Fibroblast of upper back skin (primary cell): ENCODE measurements at regions not wholly inside any gene's neighbourhood (a gene's known extent, or its start where the extent isn't known, plus 50 kb on each side); places are given as distances from the start of the nearest gene placed in this dataset.
"Not testable (repeated sequence)": the region's sequence is repeated elsewhere in the genome, so short reads cannot be mapped to it uniquely, and the experiment has no call there.

Experiments used
- DNase-seq: peaks from one replicate; pipeline ENCODE4 v3.0.0-alpha.2; 2013

DNA sequence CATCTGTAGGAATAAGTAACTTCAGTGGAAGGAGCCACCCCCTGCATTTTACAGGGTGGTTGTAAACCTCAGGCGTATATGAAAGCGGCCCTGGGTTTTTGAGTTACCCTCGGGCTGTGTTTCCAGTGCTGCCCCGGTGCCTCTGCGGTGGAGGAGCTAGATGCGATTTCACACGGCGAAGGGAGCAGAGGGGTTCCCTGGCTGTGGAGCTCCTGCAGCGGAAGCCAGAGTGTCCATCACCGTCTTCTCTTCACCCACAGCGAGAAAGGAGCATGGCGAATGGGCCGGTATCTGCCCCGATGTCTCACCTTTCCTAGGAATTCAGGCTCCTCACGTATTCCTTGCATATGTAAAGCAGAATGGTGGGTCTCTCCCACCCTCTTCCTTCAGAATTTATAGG, 253.6 kb downstream of the THBS2 start:
- DNase-seq: no peak

DNA sequence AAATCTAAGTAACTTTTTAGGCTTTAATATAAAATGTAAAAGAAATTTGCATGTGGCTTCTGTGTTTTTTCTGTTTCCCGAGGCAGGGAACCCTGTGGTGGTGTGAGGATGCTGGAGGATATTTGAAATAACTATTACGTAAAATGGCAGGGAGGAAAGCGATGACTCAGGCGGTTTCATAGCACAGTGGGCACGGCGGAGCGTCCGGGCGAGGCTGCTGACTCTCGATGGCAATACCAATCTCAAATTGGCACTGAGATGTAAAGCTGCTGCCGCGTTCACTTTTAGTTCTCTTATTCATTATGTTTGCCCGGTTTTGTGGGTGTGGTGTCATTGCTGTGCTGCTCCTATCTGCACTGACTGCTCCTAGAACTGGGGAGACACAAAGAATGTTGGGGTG, 254.3 kb downstream of the THBS2 start:
- no peak for DNase-seq

DNA sequence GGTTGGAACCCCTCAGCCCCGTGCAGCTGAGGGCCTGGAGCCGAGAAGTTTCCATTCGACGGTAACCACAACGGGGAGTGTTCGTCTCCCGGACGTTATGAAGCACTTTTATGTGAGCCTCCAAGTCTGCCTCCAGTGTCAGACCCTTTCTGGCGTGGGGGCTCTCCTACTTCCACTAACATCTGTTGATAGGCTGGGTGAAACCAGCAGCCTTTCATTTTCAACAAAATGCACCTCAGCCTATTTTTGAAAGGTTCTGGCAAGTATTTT, 257.4 kb downstream of the THBS2 start:
- DNase-seq: no peak

DNA sequence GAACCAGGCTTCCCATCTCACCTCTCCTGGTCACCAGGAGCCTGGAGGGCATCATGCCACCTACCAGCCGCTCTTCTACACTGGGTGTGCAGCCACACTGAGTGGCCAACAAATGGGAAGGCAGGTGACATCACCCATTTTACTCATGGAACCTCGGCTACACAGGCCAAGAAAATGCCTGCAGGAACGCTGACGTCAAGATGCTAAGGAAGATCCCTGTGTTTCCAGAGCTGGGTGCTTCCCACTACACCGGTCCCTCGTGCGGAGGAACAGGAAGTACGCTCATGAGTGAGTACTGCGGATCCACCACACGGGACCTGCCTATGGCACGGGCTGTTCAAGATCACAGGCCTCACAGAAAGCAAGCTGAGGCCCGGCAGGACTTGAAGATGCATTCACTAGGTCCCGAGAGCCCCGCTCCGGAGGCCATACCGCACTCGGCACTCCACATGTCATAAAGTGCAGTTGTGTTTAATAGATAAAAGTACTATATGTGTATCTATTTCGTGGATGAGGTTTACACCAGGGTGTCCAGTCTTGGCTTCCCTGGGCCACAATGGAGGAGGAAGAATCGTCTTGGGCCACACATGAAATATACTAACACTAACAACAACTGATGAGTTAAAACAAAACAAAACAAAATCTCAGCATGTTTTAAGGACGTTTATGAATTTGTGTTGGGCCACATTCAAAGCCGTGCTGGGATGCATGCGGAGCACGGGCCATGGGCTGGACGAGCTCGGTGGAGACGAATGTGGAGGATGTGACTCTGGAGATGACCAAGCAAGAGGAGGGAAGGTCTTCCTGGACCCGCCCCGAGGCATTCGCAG, 257.9 kb downstream of the THBS2 start:
- DNase-seq: no peak

DNA sequence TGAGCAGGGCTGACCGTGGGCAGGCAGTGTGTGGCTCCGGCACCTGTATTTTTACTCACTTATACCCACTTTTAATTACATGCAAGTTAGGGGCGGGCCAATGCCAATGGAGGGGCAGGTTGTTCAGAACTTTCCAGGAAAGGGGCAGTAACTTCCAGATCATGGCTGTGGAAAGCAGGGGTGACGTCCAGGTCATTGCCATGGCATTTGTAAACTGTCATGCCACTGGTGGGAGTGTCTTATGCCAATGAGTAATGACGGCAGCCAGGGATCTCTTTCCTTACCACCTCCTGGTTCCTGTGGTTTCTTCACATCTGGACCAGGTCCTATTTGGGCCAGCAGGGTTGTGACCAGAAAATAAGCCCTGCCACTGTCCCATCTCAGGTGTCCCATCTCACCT, 258.7 kb downstream of the THBS2 start:
- DNase-seq: no peak

DNA sequence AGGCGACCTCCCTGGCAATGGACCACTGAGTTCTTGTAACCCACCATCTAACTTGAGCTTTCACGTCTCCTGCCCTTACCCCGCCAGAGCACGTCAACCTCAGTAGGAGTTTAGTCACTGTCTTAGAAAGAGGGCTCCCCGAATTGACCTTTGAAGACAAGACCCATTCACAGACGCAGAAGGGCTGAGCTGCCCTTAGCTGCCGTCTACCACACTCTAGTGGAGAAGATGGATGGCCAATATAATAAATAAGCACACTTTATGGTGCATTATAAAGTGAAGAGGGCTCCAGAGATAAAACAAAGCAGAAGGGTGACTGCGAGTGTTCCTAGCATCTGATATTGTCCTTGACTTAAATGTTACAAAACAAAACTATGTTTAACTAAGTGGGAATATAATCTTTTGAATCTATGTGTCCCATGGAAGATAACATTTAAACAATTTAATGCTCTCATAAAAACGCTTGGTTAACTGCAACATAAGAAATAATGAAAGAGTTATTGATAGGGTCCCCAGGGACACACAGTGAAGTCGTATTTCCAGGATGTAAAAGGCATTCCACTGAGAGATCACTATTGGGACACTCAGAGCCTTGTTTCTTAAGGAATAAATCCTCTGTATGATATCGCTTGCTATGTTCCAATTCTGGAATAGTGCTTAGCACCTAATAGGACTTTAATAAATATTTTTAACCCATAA, 261.1 kb downstream of the THBS2 start:
- no peak for DNase-seq

DNA sequence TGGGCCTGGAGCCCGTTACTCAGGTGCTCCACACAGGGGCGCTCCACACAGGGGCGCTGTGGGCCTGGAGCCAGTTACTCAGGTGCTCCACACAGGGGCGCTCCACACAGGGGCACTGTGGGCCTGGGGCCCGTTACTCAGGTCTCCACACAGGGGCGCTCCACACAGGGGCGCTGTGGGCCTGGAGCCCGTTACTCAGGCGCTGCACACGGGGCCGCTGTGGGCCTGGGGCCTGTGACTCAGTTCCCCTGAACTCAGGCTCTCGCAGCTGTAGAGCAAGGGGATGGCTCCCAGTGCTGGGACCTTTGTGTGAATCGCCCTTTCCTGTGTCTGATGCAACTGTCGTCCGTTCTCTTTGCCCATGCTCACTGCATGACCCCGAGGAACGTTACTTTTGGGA, 262.0 kb downstream of the THBS2 start:
- not testable (repeated sequence) for DNase-seq

DNA sequence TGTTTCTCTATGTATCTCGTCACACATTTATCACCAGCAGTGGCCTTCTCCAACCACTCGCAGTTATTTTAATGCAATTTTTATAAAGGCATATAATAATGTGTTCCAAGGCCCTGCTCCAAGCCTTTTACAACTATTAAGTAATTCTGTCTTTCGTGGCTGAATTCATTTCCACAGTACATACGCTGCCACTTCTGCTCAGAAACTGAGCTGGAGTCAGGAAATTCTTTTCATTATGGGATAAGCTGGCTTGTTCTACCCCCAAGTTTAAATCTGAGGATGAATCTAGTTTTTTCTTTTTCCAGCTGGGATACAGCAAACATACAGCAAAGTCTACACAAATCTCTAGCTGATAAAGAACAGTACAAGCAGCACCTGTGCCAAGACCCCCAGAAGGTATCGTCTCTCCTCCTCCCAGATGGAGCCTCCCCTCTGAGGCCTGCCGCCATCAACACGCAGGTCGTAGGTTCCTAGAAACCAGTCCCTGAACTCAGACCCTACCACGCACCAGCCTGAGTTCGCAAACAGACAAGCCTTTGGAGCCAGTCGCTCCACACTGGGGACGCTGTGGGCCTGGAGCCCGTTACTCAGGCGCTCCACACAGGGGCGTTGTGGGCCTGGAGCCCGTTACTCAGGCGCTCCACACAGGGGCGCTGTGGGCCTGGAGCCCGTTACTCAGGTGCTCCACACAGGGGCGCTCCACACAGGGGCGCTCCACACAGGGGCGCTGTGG, 263.5 kb downstream of the THBS2 start:
- DNase-seq: no peak

DNA sequence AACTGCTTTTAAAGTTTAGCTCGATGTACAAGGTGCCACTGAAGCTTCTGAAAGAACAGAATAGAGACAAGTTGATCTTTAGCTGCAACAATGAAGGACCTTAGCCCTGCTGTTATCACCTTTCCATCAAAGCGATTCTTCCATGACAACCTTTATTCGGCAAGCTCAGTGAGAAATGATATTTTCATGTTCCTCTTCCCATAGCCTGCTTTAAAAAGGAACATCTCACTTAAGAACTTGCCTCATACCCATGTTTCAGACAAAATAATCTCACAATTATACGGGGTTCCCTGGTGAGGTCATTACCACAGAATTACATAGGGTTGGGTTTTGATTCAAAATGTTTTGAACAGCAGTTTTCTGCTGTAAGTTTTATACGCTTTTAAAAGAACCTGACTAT, 264.2 kb downstream of the THBS2 start:
- DNase-seq: no peak

DNA sequence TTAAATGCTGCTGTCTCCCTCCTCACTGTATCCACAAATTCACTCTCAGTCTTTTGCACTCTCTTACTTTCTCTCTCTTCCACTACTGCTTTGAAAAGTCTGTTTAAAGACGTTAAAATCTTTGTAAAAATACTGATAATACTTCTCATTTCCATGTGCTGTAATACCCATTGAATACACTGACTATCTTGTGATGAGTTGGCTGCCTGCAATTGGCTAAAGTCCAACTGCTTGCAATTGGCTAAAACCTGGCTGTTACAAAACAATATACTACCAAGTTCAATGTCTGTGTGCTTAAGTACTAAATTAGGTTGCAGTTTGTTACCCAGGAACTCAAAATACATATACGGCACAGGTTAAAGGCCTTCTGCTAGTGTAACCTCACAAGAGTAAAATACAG, 264.8 kb downstream of the THBS2 start:
- peak; percentile 19 for DNase-seq

DNA sequence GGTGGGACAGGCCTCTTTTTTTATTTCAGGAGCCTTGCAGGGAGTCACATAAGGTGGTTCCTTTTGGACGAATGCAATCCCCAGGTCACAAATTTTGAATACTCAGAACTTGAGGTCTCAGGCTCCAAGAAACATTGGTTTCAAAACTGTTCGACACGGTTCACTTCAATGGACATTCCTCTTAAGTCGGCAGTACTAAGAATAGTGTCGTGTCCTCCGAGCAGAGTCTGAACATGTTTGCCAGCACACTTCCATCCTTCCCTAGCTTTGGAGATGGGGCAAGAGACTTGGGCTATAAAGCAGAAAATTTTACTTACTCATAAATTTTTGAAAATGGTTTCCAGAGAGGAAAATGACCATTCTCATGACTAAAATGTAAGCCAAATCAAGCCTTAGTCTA, 265.4 kb downstream of the THBS2 start:
- DNase-seq: no peak

DNA sequence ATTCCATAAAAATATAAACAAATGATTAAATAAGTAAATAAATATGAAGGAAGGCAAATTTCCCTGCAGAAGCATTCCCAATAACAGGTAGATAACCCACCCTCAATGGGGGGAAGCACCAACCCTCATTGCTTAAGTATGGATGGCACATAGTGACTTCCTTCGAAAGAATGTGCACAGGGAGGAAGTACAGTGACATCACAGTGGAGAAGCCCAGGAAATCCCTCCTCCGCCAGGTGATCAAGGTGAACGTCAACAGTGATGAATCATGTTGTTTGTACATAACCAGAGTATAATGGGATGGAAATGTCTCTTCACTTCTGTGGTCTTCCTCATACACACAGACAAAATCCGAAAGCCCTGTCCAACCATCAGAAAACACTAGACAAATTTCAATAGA, 267.9 kb downstream of the THBS2 start:
- DNase-seq: no peak

DNA sequence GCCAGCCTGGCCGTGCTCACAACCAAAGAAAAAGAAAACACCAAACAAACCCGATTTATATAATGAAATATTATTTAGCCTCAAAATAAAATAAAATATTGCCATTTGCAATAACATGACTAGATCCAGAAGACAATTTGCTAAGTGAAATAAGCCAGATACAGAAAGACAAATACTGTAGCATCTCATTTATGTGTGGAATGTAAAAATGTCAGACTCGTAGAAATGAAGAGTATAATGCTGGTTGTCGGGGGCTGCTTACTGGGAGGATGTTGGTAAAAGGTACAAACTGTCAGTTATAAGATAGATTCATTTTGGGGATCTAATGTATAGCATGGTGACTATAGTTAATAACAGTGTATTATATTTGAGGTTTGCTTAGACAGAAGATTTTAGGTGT, 269.7 kb downstream of the THBS2 start:
- no peak for DNase-seq

DNA sequence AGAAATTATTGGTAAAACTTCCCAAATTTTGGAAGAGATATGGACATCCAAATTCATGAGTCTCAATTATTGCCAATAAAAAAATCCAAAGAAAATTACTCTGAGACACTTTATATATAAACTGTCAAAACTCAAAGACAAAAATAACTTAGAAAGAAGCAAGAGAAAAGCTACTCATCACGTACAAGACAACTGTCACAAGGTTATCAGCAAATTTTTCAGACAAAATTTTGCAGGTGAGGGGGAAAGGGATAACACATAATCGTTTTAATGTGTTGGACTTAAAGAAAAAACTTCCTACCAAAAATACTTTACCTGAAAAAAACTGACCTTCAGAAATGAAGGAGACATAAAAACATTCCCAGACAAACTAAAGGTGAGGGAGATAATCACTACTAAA, 272.5 kb downstream of the THBS2 start:
- DNase-seq: no peak

DNA sequence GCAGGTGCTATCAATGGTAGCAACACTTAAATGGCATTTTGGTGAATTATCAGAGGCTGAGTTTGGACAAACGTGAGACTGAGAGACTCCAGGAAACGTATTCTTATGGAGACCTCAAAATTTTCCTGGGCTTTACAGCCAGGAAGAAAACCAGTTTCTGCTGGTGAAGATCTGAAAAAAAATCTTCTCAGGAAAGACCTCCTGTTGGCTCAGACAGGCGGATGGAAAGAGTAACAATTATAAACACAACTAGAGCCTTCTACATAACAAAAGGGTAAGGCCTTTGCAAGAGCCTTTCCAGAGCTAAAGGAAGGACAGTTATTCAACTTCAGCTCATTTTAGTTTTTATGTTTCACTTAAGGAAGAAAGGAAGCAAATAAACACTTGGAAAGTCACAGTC, 274.4 kb downstream of the THBS2 start:
- DNase-seq: no peak

DNA sequence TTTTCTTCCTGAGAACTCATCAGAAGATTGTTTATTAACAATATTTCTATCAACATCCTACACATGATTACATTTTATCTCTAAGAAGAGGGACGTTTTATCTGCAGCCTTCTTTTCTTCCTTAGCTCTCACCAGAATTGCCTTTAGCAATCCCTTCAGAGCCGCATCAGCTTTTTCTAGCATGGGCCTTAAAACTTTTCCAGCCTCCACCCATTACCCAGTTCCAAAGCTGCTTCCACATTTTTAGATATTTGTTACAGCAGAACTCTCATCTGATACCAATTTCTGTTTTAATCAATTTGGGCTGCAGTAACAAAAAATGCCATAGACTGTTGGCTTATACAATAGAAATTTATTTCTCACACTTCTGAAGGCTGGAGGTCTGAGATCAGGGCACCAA, 281.5 kb downstream of the THBS2 start:
- no peak for DNase-seq

DNA sequence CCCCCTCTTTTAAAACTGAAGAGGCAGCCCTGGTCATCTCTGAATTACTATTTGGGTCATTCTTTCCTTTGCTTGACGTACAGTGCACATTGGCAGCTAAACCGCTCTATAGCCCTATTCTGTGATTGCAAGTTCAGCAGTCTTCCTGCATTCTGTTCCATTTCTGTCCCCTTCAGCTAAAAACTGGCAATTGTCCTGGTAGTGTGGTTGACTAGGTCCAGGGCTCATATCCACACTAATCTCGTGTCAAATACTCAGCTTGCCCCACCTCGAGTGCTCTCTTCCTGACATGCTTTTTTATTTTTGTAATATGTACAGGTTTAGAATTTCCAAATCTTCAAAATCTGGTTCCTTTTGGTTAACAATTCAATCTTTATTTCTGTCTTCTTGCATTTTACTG, 282.1 kb downstream of the THBS2 start:
- DNase-seq: no peak

DNA sequence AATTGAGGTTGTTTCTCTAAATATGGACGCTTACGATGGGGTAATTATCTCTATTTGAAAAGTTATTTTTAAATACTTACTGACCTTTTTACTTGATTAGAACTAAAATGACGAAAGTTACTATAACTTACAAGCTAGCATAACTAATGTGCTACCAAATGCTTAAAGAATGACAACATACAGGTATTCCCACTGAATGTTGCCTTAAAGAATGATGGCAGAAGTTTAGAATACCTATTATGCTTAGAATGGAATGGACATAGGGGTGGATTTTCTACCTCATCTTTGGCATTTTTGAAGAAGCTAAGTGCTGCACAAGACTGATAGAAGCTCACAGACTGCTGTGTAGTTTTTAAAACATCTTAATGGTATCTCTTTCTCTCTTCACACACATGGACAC, 284.8 kb downstream of the THBS2 start:
- DNase-seq: no peak

DNA sequence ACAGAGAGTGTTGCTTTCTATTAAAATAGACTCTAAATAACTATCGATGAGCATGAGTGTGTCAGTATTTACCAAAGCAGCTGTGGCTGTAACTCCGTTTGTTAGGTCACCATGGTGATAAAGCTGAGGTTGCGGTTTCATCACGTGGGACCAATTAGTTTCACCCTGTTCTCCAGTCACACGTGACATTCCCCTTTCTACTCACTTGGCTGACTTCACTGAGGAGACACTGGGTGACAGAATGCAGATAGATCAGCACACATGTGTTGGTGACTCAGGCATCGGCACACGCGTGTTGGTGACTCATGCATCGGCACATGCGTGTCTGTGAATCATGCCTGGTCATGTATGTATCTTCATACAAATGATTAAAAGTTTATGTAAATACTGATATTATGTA, 285.4 kb downstream of the THBS2 start:
- peak; percentile 93 for DNase-seq

DNA sequence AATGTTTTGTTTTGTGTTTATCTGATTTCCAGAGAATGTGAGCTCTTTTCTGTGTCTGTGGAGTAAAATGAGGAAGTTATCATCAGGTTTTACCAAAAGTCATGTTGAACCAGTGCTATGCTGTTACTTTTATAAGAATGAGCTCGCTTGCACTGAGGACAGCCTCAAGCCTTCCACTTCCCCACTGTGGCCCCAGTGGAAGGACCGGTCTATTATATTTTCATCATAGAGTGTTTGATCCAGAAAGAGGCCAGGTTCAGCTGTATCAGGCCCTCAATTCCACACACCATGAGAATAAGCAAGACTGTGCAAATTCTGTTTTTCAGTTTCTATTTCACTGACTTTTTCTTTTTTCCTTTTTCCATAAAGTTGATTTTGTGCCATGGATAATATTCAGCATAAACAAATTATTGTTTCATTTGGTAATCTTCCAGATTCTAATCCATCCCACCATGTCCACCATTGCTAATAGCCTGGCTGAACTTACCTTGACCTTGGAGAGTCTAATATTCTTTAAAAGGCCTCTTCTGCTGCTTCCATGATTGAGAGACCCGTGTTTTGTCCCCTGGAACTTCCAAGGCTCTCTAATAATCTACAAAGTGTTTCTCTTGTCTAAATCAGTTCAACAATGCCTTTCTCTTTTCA, 286.2 kb downstream of the THBS2 start:
- DNase-seq: no peak

DNA sequence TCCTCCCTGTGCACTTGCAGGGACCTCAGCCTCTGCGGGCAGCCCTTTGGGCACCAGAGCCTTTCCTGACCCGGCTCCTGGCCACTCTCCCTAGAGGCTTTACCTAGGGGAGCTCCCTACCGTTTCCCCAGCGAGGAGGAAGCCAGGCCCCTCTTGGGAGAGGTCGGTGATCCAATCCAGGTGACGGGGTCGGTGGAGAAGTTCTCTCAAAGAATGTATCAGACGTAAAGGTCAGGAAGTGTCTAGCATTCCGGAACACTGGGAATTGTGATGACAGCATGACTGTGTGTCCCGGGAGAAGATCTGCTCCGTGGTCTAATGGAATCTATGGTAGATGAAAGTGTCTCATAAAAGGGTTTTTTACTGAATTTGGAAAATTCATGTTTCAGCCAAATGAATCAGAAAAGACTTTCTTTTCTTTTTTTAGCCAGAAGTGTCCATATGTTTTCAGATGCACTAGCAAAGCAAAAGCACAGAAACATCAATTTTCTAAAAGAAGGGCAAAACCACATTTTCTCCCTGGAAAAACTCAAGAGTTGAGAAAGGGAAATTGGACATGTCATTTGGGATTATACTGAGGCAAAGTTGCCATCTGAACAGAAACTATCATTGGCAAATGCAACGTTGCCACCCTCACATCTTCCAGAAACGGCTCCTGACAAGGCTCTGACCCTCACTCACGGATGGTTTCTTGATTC, 289.4 kb downstream of the THBS2 start:
- DNase-seq: peak; percentile 83

DNA sequence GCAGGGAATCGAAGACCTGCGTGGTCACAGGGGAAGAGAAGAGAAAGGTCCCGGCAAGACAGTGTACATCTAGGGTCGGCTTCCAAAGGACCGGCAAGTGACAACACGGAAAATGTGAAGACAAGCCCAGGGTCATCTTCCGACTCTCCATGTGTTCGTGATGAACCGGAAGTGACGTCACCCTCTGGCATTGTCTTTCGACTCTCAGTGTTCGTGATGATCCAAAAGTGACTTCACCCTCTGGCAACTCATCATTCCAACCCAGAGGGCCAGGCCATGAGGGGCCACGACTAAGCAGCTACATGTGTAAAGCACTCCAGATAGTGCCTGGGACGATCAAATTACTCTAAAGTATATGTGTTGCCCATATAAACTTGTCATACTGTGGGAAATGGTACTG, 290.8 kb downstream of the THBS2 start:
- peak; percentile 36 for DNase-seq

DNA sequence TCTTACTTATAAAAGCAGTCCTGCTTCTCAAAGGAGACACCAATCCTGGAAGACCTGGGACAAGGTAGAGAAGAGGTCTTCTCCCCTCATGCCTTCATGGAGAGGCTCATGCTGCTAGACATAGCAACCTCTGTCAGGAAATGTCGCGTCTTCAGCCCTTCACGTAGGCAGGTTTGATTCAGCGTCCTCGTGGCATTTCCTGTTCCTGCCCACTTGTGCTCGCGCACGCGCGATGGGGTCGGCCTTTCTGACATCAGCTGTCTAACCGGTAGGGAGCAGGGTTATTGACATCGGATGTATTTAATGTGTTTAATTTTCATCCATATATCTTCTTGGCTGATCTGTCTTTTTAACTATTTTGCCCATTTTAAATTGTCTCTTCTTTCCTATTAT, 292.4 kb downstream of the THBS2 start:
- no peak for DNase-seq
